Liver (tissue), 8 donors: ENCODE measurements at regions not wholly inside any gene's neighbourhood (a gene's known extent, or its start where the extent isn't known, plus 50 kb on each side); places are given as distances from the start of the nearest gene placed in this dataset.

ENCODE experiments used
- DNase-seq: peaks from one replicate; pipeline ENCODE4 v3.0.0-alpha.2; 2017; ENCODE audit warnings: low spot score
- H3K27ac ChIP-seq, 2 donors: one replicate each; pipeline ENCODE4 v1.7.0; 2013; ENCODE audit warnings: inconsistent platforms in 2 of 2, low read length in 2 of 2, control low read depth in 1 of 2, low read depth in 1 of 2, mild to moderate bottlenecking in 1 of 2
- H3K27me3 ChIP-seq, 4 donors: one replicate each; pipeline versions ENCODE4 v1.6.1 to v1.7.0; 2013; ENCODE audit warnings: low read length in 3 of 4, inconsistent platforms in 1 of 4, mild to moderate bottlenecking in 1 of 4, moderate library complexity in 1 of 4; ENCODE audit not compliant: control insufficient read depth in 4 of 4, insufficient read depth in 4 of 4
- H3K36me3 ChIP-seq, 4 donors: one replicate each; pipeline versions ENCODE4 v1.6.1 to v1.7.0; 2013; ENCODE audit warnings: low read length in 3 of 4, mild to moderate bottlenecking in 3 of 4, low read depth in 1 of 4, moderate library complexity in 1 of 4; ENCODE audit not compliant: control insufficient read depth in 4 of 4, insufficient read depth in 3 of 4
- H3K4me1 ChIP-seq, 4 donors: one replicate each; pipeline versions ENCODE4 v1.6.1 to v1.7.0; 2013; ENCODE audit warnings: low read length in 3 of 4, mild to moderate bottlenecking in 3 of 4, moderate library complexity in 1 of 4; ENCODE audit not compliant: control insufficient read depth in 4 of 4, insufficient read depth in 4 of 4
- H3K4me3 ChIP-seq, 3 donors: one replicate each; pipeline versions ENCODE4 v1.6.1 to v1.7.0; 2013; ENCODE audit warnings: low read length in 3 of 3, control low read depth in 1 of 3, low read depth in 1 of 3, mild to moderate bottlenecking in 1 of 3
- H3K9ac ChIP-seq, 2 donors: one replicate each; pipeline ENCODE4 v1.7.0; 2013; ENCODE audit warnings: low read length in 2 of 2, mild to moderate bottlenecking in 2 of 2, moderate library complexity in 2 of 2, control low read depth in 1 of 2, low read depth in 1 of 2
- H3K9me3 ChIP-seq, 4 donors: one replicate each; pipeline versions ENCODE4 v1.6.1 to v1.7.0; 2013; ENCODE audit warnings: low read length in 3 of 4; ENCODE audit not compliant: control insufficient read depth in 4 of 4
- CTCF ChIP-seq: fragments of 150-350 bp; IDR thresholded peaks from 2 replicates; pipeline ENCODE4 v1.5.1; 2017; ENCODE audit warnings: improper control_type of control experiment, low read depth, low read length; ENCODE audit not compliant: missing input control
- EGR1 ChIP-seq, 2 donors: IDR thresholded peaks; 2 replicates each; pipeline ENCODE4 v1.6.1; 2016 to 2018; ENCODE audit warnings: antibody characterized with exemption in 2 of 2, low read depth in 2 of 2
- FOXA1 ChIP-seq: IDR thresholded peaks from 2 replicates; pipeline ENCODE4 v1.6.1; 2016; ENCODE audit warnings: antibody characterized with exemption
- FOXA2 ChIP-seq: IDR thresholded peaks from 2 replicates; pipeline ENCODE4 v1.6.1; 2016; ENCODE audit warnings: antibody characterized with exemption
- GABPA ChIP-seq, 2 donors: IDR thresholded peaks in 1 of 2; conservative IDR thresholded peaks in 1 of 2; 2 replicates each; pipeline ENCODE4 v1.6.1; 2016; ENCODE audit warnings: antibody characterized with exemption in 2 of 2, mild to moderate bottlenecking in 1 of 2, moderate library complexity in 1 of 2
- HNF4A ChIP-seq, 2 donors: conservative IDR thresholded peaks; 2 replicates each; pipeline ENCODE4 v1.6.1; 2016; ENCODE audit warnings: antibody characterized with exemption in 2 of 2, mild to moderate bottlenecking in 2 of 2
- HNF4G ChIP-seq: IDR thresholded peaks from 2 replicates; pipeline ENCODE4 v1.6.1; 2016; ENCODE audit warnings: antibody characterized with exemption
- JUND ChIP-seq, 2 donors: IDR thresholded peaks; 2 replicates each; pipeline ENCODE4 v1.6.1; 2016; ENCODE audit warnings: antibody characterized with exemption in 2 of 2
- NR2F2 ChIP-seq: IDR thresholded peaks from 2 replicates; pipeline ENCODE4 v1.6.1; 2016; ENCODE audit warnings: antibody characterized with exemption
- RAD21 ChIP-seq, 2 donors: IDR thresholded peaks; 2 replicates each; pipeline ENCODE4 v1.6.1; 2016; ENCODE audit warnings: antibody characterized with exemption in 2 of 2, mild to moderate bottlenecking in 2 of 2
- RXRA ChIP-seq, 2 donors: IDR thresholded peaks; 2 replicates each; pipeline ENCODE4 v1.6.1; 2017 to 2018; ENCODE audit warnings: antibody characterized with exemption in 2 of 2, mild to moderate bottlenecking in 1 of 2
- SP1 ChIP-seq: IDR thresholded peaks from 2 replicates; pipeline ENCODE4 v1.6.1; 2018; ENCODE audit warnings: antibody characterized with exemption, mild to moderate bottlenecking
- TAF1 ChIP-seq: conservative IDR thresholded peaks from 2 replicates; pipeline ENCODE4 v1.6.1; 2016; ENCODE audit warnings: antibody characterized with exemption, mild to moderate bottlenecking
- YY1 ChIP-seq: IDR thresholded peaks from 2 replicates; pipeline ENCODE4 v1.6.1; 2016; ENCODE audit warnings: antibody characterized with exemption, mild to moderate bottlenecking
- ZBTB33 ChIP-seq: IDR thresholded peaks from 2 replicates; pipeline ENCODE4 v1.6.1; 2016; ENCODE audit warnings: antibody characterized with exemption
- WGBS: extraction: QIAGEN DNeasy Blood & Tissue Kit; methylation state at CpG from one replicate; pipeline ENCODE4 v1.1.7; 2013; 5-methylcytosine and 5-hydroxymethylcytosine counted together
- TF ChIP-seq, protein P1 (sequence below): IDR thresholded peaks from 2 replicates; pipeline ENCODE4 v1.6.1; 2016; ENCODE audit warnings: antibody characterized with exemption
- TF ChIP-seq, protein P2 (sequence below): IDR thresholded peaks from 2 replicates; pipeline ENCODE4 v1.6.1; 2016; ENCODE audit warnings: antibody characterized with exemption, mild to moderate bottlenecking
- donor health status: healthy.
- donor health status: healthy.
- donor health status: healthy.
- donor health status: healthy.
- donor health status: healthy.

- TF ChIP-seq, protein P1, sequence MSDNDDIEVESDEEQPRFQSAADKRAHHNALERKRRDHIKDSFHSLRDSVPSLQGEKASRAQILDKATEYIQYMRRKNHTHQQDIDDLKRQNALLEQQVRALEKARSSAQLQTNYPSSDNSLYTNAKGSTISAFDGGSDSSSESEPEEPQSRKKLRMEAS: no peak
- TF ChIP-seq YY1: no peak
Observed at GRCh38 chr15:53128652-53129051, 338.5 kb upstream of the ONECUT1 start (continued).

DNA sequence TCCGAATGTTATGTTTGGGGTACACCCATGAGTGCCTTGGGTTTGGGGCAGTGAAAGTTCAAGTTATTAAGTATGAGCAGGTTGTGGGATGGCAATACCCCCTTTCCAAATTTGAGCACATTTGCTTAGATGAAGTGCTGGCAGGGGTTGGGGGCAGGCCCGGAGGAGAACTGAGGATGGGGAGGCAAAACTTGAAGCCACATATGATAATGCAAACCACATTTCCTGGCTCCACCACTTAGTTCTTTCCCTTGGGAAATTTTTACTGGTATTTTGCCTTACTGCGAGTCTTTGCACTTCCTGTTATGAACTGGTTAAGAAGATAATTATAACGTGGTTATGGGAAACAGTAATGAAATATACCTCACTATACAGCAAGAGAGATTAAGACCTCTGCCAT is 336.0 kb upstream of the ONECUT1 start:
- Histone ChIP-seq H3K9ac (no peak overlapping the region), H3K27ac (no peak overlapping the region), H3K27me3 (no peaks in the 10 kb centered on the region), H3K9me3 (no peaks in the 10 kb centered on the region), H3K36me3 (no peaks in the 10 kb centered on the region), H3K4me1 (no peaks in the 10 kb centered on the region), H3K4me3 (no peak overlapping the region)
- DNase-seq: no peak
- WGBS: 68% methylated on average over 4 of the region's 4 CpGs
- no peak for TF ChIP-seq RXRA (IDR thresholded peaks at IDR 0.05)
- TF ChIP-seq CTCF: no peak
- TF ChIP-seq NR2F2: no peak
- no peak for TF ChIP-seq SP1
- no peak for TF ChIP-seq JUND (IDR thresholded peaks at IDR 0.05)
- no peak for TF ChIP-seq FOXA1
- TF ChIP-seq HNF4A (conservative IDR thresholded peaks at IDR 0.05): no peak
- TF ChIP-seq, protein P2, sequence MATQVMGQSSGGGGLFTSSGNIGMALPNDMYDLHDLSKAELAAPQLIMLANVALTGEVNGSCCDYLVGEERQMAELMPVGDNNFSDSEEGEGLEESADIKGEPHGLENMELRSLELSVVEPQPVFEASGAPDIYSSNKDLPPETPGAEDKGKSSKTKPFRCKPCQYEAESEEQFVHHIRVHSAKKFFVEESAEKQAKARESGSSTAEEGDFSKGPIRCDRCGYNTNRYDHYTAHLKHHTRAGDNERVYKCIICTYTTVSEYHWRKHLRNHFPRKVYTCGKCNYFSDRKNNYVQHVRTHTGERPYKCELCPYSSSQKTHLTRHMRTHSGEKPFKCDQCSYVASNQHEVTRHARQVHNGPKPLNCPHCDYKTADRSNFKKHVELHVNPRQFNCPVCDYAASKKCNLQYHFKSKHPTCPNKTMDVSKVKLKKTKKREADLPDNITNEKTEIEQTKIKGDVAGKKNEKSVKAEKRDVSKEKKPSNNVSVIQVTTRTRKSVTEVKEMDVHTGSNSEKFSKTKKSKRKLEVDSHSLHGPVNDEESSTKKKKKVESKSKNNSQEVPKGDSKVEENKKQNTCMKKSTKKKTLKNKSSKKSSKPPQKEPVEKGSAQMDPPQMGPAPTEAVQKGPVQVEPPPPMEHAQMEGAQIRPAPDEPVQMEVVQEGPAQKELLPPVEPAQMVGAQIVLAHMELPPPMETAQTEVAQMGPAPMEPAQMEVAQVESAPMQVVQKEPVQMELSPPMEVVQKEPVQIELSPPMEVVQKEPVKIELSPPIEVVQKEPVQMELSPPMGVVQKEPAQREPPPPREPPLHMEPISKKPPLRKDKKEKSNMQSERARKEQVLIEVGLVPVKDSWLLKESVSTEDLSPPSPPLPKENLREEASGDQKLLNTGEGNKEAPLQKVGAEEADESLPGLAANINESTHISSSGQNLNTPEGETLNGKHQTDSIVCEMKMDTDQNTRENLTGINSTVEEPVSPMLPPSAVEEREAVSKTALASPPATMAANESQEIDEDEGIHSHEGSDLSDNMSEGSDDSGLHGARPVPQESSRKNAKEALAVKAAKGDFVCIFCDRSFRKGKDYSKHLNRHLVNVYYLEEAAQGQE: no peak
- TF ChIP-seq YY1: no peak
- no peak for TF ChIP-seq EGR1 (IDR thresholded peaks at IDR 0.05; ENCODE audit: low read depth in 2 of 2)
- TF ChIP-seq RAD21 (IDR thresholded peaks at IDR 0.05): no peak
- TF ChIP-seq, protein P1: no peak

- Histone ChIP-seq H3K4me3 (no peak overlapping the region), H3K9ac (no peak overlapping the region), H3K36me3 (no peaks in the 10 kb centered on the region), H3K9me3 (no peaks in the 10 kb centered on the region), H3K27ac (no peak overlapping the region), H3K4me1 (no peaks in the 10 kb centered on the region), H3K27me3 (no peaks in the 10 kb centered on the region)
- no peak for DNase-seq
- 94% methylated on average over 2 of the region's 2 CpGs for whole genome bisulfite sequencing
- TF ChIP-seq GABPA (IDR thresholded peaks at IDR 0.05 in 1 of 2, conservative IDR thresholded peaks at IDR 0.05 in 1 of 2): no peak
- TF ChIP-seq TAF1: no peak
- TF ChIP-seq, protein P1: no peak
- no peak for TF ChIP-seq CTCF
- no peak for TF ChIP-seq RXRA (IDR thresholded peaks at IDR 0.05)
- no peak for TF ChIP-seq HNF4A (conservative IDR thresholded peaks at IDR 0.05)
- TF ChIP-seq ZBTB33: no peak
- TF ChIP-seq FOXA1: no peak
- TF ChIP-seq SP1: no peak
- no peak for TF ChIP-seq NR2F2
- no peak for TF ChIP-seq FOXA2
- TF ChIP-seq JUND (IDR thresholded peaks at IDR 0.05): no peak
- no peak for TF ChIP-seq HNF4G
- no peak for TF ChIP-seq EGR1 (IDR thresholded peaks at IDR 0.05; ENCODE audit: low read depth in 2 of 2)
- no peak for TF ChIP-seq YY1
Observed at GRCh38 chr15:53122818-53123217, 332.7 kb upstream of the ONECUT1 start.
